GM18907 (cell line): ENCODE measurements at regions not wholly inside any gene's neighbourhood (a gene's known extent, or its start where the extent isn't known, plus 50 kb on each side); places are given as distances from the start of the nearest gene placed in this dataset.
"Not testable (repeated sequence)": the region's sequence is repeated elsewhere in the genome, so short reads cannot be mapped to it uniquely, and the experiment has no call there.

ENCODE experiments used
- ATAC-seq: cut with Tn5 transposase; IDR thresholded peaks from one replicate; pipeline ENCODE4 v1.9.1; 2021; ENCODE audit warnings: mild to moderate bottlenecking, moderate library complexity; ENCODE audit not compliant: unreplicated experiment

- ATAC-seq = no peak
Observed at GRCh38 chr13:76667551-76667950, 218.7 kb downstream of the KCTD12 start.

- ATAC-seq = no peak
Observed at GRCh38 chr13:76663592-76664335, 222.4 kb downstream of the KCTD12 start.

- ATAC-seq = not testable (repeated sequence)
Observed at GRCh38 chr13:76659074-76659473, 227.1 kb downstream of the KCTD12 start.

- ATAC-seq = no peak
Observed at GRCh38 chr13:76656500-76656899, 229.7 kb downstream of the KCTD12 start.

- no peak for ATAC-seq
Observed at GRCh38 chr13:76656056-76656455, 230.1 kb downstream of the KCTD12 start.

- no peak for ATAC-seq
Observed at GRCh38 chr13:76654263-76654662, 231.9 kb downstream of the KCTD12 start.

- ATAC-seq = no peak
Observed at GRCh38 chr13:76651286-76651685, 234.9 kb downstream of the KCTD12 start.

- ATAC-seq = no peak
Observed at GRCh38 chr13:76647550-76647949, 238.7 kb downstream of the KCTD12 start.

GRCh38 chr13:76646946-76647345 is 239.3 kb downstream of the KCTD12 start:
- no peak for ATAC-seq

- no peak for ATAC-seq
Observed at GRCh38 chr13:76645632-76646031, 240.6 kb downstream of the KCTD12 start.

- ATAC-seq = no peak
Observed at GRCh38 chr13:76644906-76645305, 241.3 kb downstream of the KCTD12 start.

GRCh38 chr13:76643596-76643995 is 242.6 kb downstream of the KCTD12 start:
- ATAC-seq = no peak

GRCh38 chr13:76641056-76641455 is 245.1 kb downstream of the KCTD12 start:
- no peak for ATAC-seq

- ATAC-seq = no peak
Observed at GRCh38 chr13:76638882-76639281, 247.3 kb downstream of the KCTD12 start.

GRCh38 chr13:76638181-76638580 is 248.0 kb downstream of the KCTD12 start:
- ATAC-seq = no peak

GRCh38 chr13:76637641-76638141 is 248.5 kb downstream of the KCTD12 start:
- no peak for ATAC-seq

GRCh38 chr13:76636829-76637228 is 249.4 kb downstream of the KCTD12 start:
- ATAC-seq = no peak

GRCh38 chr13:76635232-76636230 is 250.7 kb downstream of the KCTD12 start:
- ATAC-seq = no peak

- ATAC-seq = no peak
Observed at GRCh38 chr13:76634431-76635191, 251.6 kb downstream of the KCTD12 start.

- ATAC-seq = no peak
Observed at GRCh38 chr13:76632401-76633044, 253.7 kb downstream of the KCTD12 start.
